HCT116 (cell line): ENCODE measurements at regions not wholly inside any gene's neighbourhood (a gene's known extent, or its start where the extent isn't known, plus 50 kb on each side); places are given as distances from the start of the nearest gene placed in this dataset.

ENCODE experiments used
- ATAC-seq: fragments of 200-7000 bp; cut with Tn5 transposase; 2 replicates; pipeline ENCODE4 v1.9.1; 2020; ENCODE audit warnings: mild to moderate bottlenecking, moderate library complexity
- BruUV-seq: library from RNA; stranded (reverse); fragments of 400-500 nt; replicated peaks from 2 replicates; lab custom pipeline; 2021; lab: Mats Ljungman, UMichigan
- CTCF ChIA-PET: fragments of 300-600 bp; sonication (Branson Sonifier 250); formaldehyde crosslinking; loops from one replicate; lab custom pipeline; 2021; ENCODE audit warnings: antibody characterized with exemption; lab: Charles Lee
- POLR2A ChIA-PET: fragments of 300-600, 350-600 bp; sonication (Branson Sonifier 250); formaldehyde crosslinking; loops from one replicate; lab custom pipeline; 2021; ENCODE audit warnings: antibody characterized with exemption; lab: Charles Lee
- RAD21 ChIA-PET, 2 experiments: fragments of 300-600 bp; sonication (Branson Sonifier 250); formaldehyde crosslinking; loops; one replicate each; lab custom pipeline; 2023; ENCODE audit warnings: low total read pairs in 2 of 2; ENCODE audit not compliant: uncharacterized antibody in 2 of 2, unreplicated experiment in 2 of 2, low non-redundant PET in 1 of 2; lab: Charles Lee
- DNase-seq: peaks from one replicate; pipeline ENCODE4 v3.0.0-alpha.2; 2010; ENCODE audit warnings: low read depth, low spot score
- H2AFZ ChIP-seq: fragments of 200-600 bp; shearing (Covaris generic), sonication (generic); 2 replicates; pipeline ENCODE4 v1.6.1; 2017; ENCODE audit warnings: low read depth, mixed run types, mixed read lengths, antibody characterized with exemption, low read length; ENCODE audit not compliant: poor library complexity, severe bottlenecking
- H3K27ac ChIP-seq: 2 replicates; pipeline ENCODE4 v1.5.1; 2012; ENCODE audit warnings: low read depth, low read length
- H3K27me3 ChIP-seq: fragments of 200-600 bp; sonication (generic); 2 replicates; pipeline ENCODE4 v1.6.1; 2016; ENCODE audit warnings: mixed run types, low read length, mixed read lengths; ENCODE audit not compliant: insufficient read depth
- H3K36me3 ChIP-seq, 2 experiments: fragments of 200-500 bp in 1 of 2; fragments of 200-600 bp in 1 of 2; sonication (Bioruptor generic) in 1 of 2; sonication (generic) in 1 of 2; 2 replicates each; pipeline versions ENCODE4 v1.5.1 to v1.6.1; 2014 to 2016; ENCODE audit warnings: low read length in 2 of 2, inconsistent platforms in 1 of 2, mixed read lengths in 1 of 2, mixed run types in 1 of 2; ENCODE audit not compliant: insufficient read depth in 2 of 2, control insufficient read depth in 1 of 2
- H3K4me1 ChIP-seq, 2 experiments: fragments of 200-600 bp in 1 of 2; sonication (generic) in 1 of 2; 2 replicates each; pipeline versions ENCODE4 v1.5.1 to v1.6.1; 2012 to 2017; ENCODE audit warnings: low read length in 2 of 2, inconsistent platforms in 1 of 2, mild to moderate bottlenecking in 1 of 2, mixed read lengths in 1 of 2, mixed run types in 1 of 2, moderate library complexity in 1 of 2; ENCODE audit not compliant: insufficient read depth in 2 of 2, control insufficient read depth in 1 of 2
- H3K4me2 ChIP-seq: fragments of 200-600 bp; sonication (generic); 2 replicates; pipeline ENCODE4 v1.6.1; 2017; ENCODE audit warnings: mixed run types, low read length, mixed read lengths
- H3K4me3 ChIP-seq, 2 experiments: fragments of 200-600 bp in 1 of 2; sonication (generic) in 1 of 2; replicated peaks in 1 of 2; 2 replicates each; pipeline ENCODE4 v1.5.1; 2011 to 2016; ENCODE audit warnings: low read length in 2 of 2, control low read depth in 1 of 2, low read depth in 1 of 2, mild to moderate bottlenecking in 1 of 2, mixed read lengths in 1 of 2, mixed run types in 1 of 2
- H3K79me2 ChIP-seq: fragments of 200-600 bp; sonication (generic); 2 replicates; pipeline ENCODE4 v1.6.1; 2017; ENCODE audit warnings: mild to moderate bottlenecking, mixed run types, low read length, moderate library complexity, mixed read lengths; ENCODE audit not compliant: insufficient read depth
- H3K9ac ChIP-seq: fragments of 200-600 bp; sonication (generic); 2 replicates; pipeline ENCODE4 v1.6.1; 2016; ENCODE audit warnings: low read length, mixed read lengths
- H3K9me2 ChIP-seq: fragments of 200-600 bp; sonication (generic), shearing (Covaris generic); 2 replicates; pipeline ENCODE4 v1.6.1; 2017; ENCODE audit warnings: mixed run types, mild to moderate bottlenecking, moderate library complexity; ENCODE audit not compliant: insufficient read depth
- H3K9me3 ChIP-seq, 2 experiments: fragments of 200-500 bp in 1 of 2; fragments of 200-600 bp in 1 of 2; sonication (Bioruptor generic) in 1 of 2; sonication (generic) in 1 of 2; 2 replicates each; pipeline ENCODE4 v1.6.1; 2014 to 2017; ENCODE audit warnings: low read length in 2 of 2, mixed read lengths in 2 of 2, inconsistent platforms in 1 of 2, low read depth in 1 of 2, mild to moderate bottlenecking in 1 of 2, mixed run types in 1 of 2, moderate library complexity in 1 of 2; ENCODE audit not compliant: control insufficient read depth in 1 of 2, insufficient read depth in 1 of 2
- H4K20me1 ChIP-seq: fragments of 200-600 bp; sonication (generic), shearing (Covaris generic); 2 replicates; pipeline ENCODE4 v1.6.1; 2017; ENCODE audit warnings: mixed run types, mild to moderate bottlenecking, moderate library complexity; ENCODE audit not compliant: insufficient read depth
- CBX3 ChIP-seq: IDR thresholded peaks from 2 replicates; pipeline ENCODE4 v1.6.1; 2012; ENCODE audit warnings: low read depth
- EGR1 ChIP-seq: IDR thresholded peaks from 2 replicates; pipeline ENCODE4 v1.6.1; 2012; ENCODE audit warnings: low read depth
- ELF1 ChIP-seq: IDR thresholded peaks from 2 replicates; pipeline ENCODE4 v1.6.1; 2012; ENCODE audit warnings: low read depth, borderline replicate concordance
- EZH2 ChIP-seq: fragments of 200-600 bp; sonication (generic); IDR thresholded peaks from 2 replicates; pipeline ENCODE4 v1.6.1; 2017; ENCODE audit warnings: antibody characterized with exemption, mixed run types
- FOSL1 ChIP-seq: IDR thresholded peaks from 2 replicates; pipeline ENCODE4 v1.6.1; 2012; ENCODE audit warnings: low read depth
- JUND ChIP-seq: IDR thresholded peaks from 2 replicates; pipeline ENCODE4 v1.6.1; 2012
- POLR2A ChIP-seq: IDR thresholded peaks from 2 replicates; pipeline ENCODE4 v1.7.0; 2011; ENCODE audit warnings: borderline replicate concordance; ENCODE audit not compliant: insufficient read depth, insufficient read length; ENCODE audit errors: extremely low read depth
- POLR2AphosphoS5 ChIP-seq: IDR thresholded peaks from 2 replicates; pipeline ENCODE4 v1.6.1; 2011; ENCODE audit warnings: mild to moderate bottlenecking, low read depth, low read length, moderate library complexity
- SIN3A ChIP-seq: IDR thresholded peaks from 2 replicates; pipeline ENCODE4 v1.6.1; 2012; ENCODE audit warnings: low read depth
- SP1 ChIP-seq: IDR thresholded peaks from 2 replicates; pipeline ENCODE4 v1.6.1; 2012; ENCODE audit warnings: low read depth
- SRF ChIP-seq: IDR thresholded peaks from 2 replicates; pipeline ENCODE4 v1.6.1; 2012; ENCODE audit warnings: low read depth
- TCF7L2 ChIP-seq: IDR thresholded peaks from 2 replicates; pipeline ENCODE4 v1.7.0; 2011; ENCODE audit warnings: borderline replicate concordance, inconsistent platforms; ENCODE audit not compliant: insufficient read depth, insufficient read length; ENCODE audit errors: extremely low read depth
- YY1 ChIP-seq: IDR thresholded peaks from 2 replicates; pipeline ENCODE4 v1.6.1; 2011; ENCODE audit warnings: low read length, low read depth, moderate library complexity, mild to moderate bottlenecking; ENCODE audit not compliant: insufficient replicate concordance; ENCODE audit errors: extremely low read depth
- ZFX ChIP-seq: fragments of 450-650 bp; IDR thresholded peaks from 2 replicates; pipeline ENCODE4 v1.6.1; 2017
- ZNF274 ChIP-seq: fragments of 200-500 bp; sonication (Bioruptor generic); IDR thresholded peaks from 2 replicates; pipeline ENCODE4 v1.6.1; 2014; ENCODE audit warnings: mild to moderate bottlenecking, low read depth, low read length, inconsistent platforms
- intact Hi-C: fragments of 100-400 bp; cut with micrococcal nuclease; formaldehyde crosslinking; loops from 2 replicates; pipeline ENCODE4 v1.10.0; 2022
- TF ChIP-seq, protein P1 (sequence below): IDR thresholded peaks from 2 replicates; pipeline ENCODE4 v1.6.1; 2012
- TF ChIP-seq, protein P2 (sequence below): IDR thresholded peaks from 2 replicates; pipeline ENCODE4 v1.6.1; 2011; ENCODE audit warnings: mild to moderate bottlenecking, low read length, moderate library complexity; ENCODE audit not compliant: insufficient replicate concordance; ENCODE audit errors: extremely low read depth
- TF ChIP-seq, protein P3 (sequence below), 3 experiments: fragments of 200-600 bp in 1 of 3; sonication (generic) in 1 of 3; IDR thresholded peaks in 2 of 3; conservative IDR thresholded peaks in 1 of 3; 2 replicates each; pipeline ENCODE4 v1.5.1; 2012 to 2017; ENCODE audit warnings: low read depth in 2 of 3, low read length in 2 of 3, antibody characterized with exemption in 1 of 3, borderline replicate concordance in 1 of 3, control low read depth in 1 of 3, mild to moderate bottlenecking in 1 of 3, mixed read lengths in 1 of 3, mixed run types in 1 of 3, moderate library complexity in 1 of 3; ENCODE audit not compliant: insufficient read depth in 1 of 3
- TF ChIP-seq, protein P4 (sequence below): IDR thresholded peaks from 2 replicates; pipeline ENCODE4 v1.6.1; 2012; ENCODE audit warnings: low read depth

DNA sequence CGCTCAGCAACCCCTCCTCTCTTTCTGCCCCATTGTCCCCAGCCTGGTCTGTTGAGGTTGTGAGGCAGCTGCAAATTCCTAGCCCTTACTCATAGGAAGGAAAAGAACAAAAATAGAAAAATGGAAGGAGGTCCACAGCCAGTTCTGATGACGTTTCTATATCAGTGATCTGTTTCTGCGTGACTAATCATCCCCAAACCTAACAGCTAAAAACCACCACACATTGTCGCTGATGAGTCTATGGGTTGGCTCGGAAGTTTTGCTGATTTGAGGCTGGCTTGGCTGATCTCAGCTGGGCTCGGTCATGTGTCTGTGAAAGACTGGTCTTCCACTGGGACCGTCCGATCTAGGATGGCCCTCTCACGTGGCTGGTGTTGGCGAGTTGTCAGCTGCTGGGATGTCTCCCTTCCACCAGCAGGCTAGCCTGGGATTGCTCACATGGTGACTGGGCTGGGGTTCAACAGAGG lies 200.6 kb upstream of the ZNF618 start:
- Histone ChIP-seq H3K36me3 (no peaks in the 10 kb centered on the region), H2AFZ (no peak overlapping the region), H3K27me3 (peaks cover 30% of the 10 kb centered on the region), H3K79me2 (no peaks in the 10 kb centered on the region), H3K4me1 (no peaks in the 10 kb centered on the region), H3K4me3 (no peak overlapping the region), H3K9me2 (no peaks in the 10 kb centered on the region), H4K20me1 (no peaks in the 10 kb centered on the region), H3K27ac (no peak overlapping the region), H3K4me2 (no peak overlapping the region), H3K9ac (no peak overlapping the region), H3K9me3 (no peaks in the 10 kb centered on the region)
- BruUV-seq, result no TSS peak
- ChIA-PET POLR2A (no interaction called here), RAD21 (no interaction called here), CTCF (no interaction called here)
- intact Hi-C loops, result no loop called here
- ATAC-seq (no peak; the same call in 1 of the 2 replicates), DNase-seq (no peak)
- TF ChIP-seq FOSL1 (no peak), ZFX (no peak), EZH2 (no peak), ZNF274 (no peak), TCF7L2 (no peak), SIN3A (no peak), EGR1 (no peak), POLR2AphosphoS5 (no peak), CBX3 (no peak), POLR2A (no peak), SRF (no peak), JUND (no peak), SP1 (no peak), YY1 (no peak), ELF1 (no peak)
- TF ChIP-seq, protein P1, sequence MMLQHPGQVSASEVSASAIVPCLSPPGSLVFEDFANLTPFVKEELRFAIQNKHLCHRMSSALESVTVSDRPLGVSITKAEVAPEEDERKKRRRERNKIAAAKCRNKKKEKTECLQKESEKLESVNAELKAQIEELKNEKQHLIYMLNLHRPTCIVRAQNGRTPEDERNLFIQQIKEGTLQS, result no peak
- TF ChIP-seq, protein P2, sequence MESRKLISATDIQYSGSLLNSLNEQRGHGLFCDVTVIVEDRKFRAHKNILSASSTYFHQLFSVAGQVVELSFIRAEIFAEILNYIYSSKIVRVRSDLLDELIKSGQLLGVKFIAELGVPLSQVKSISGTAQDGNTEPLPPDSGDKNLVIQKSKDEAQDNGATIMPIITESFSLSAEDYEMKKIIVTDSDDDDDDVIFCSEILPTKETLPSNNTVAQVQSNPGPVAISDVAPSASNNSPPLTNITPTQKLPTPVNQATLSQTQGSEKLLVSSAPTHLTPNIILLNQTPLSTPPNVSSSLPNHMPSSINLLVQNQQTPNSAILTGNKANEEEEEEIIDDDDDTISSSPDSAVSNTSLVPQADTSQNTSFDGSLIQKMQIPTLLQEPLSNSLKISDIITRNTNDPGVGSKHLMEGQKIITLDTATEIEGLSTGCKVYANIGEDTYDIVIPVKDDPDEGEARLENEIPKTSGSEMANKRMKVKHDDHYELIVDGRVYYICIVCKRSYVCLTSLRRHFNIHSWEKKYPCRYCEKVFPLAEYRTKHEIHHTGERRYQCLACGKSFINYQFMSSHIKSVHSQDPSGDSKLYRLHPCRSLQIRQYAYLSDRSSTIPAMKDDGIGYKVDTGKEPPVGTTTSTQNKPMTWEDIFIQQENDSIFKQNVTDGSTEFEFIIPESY, result no peak
- TF ChIP-seq, protein P3, sequence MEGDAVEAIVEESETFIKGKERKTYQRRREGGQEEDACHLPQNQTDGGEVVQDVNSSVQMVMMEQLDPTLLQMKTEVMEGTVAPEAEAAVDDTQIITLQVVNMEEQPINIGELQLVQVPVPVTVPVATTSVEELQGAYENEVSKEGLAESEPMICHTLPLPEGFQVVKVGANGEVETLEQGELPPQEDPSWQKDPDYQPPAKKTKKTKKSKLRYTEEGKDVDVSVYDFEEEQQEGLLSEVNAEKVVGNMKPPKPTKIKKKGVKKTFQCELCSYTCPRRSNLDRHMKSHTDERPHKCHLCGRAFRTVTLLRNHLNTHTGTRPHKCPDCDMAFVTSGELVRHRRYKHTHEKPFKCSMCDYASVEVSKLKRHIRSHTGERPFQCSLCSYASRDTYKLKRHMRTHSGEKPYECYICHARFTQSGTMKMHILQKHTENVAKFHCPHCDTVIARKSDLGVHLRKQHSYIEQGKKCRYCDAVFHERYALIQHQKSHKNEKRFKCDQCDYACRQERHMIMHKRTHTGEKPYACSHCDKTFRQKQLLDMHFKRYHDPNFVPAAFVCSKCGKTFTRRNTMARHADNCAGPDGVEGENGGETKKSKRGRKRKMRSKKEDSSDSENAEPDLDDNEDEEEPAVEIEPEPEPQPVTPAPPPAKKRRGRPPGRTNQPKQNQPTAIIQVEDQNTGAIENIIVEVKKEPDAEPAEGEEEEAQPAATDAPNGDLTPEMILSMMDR (IDR thresholded peaks at IDR 0.05 in 2 of 3, conservative IDR thresholded peaks at IDR 0.05 in 1 of 3; ENCODE audit: borderline replicate concordance in 1 of 3, insufficient read depth in 1 of 3, low read depth in 2 of 3, low read length in 2 of 3), result no peak
- TF ChIP-seq, protein P4, sequence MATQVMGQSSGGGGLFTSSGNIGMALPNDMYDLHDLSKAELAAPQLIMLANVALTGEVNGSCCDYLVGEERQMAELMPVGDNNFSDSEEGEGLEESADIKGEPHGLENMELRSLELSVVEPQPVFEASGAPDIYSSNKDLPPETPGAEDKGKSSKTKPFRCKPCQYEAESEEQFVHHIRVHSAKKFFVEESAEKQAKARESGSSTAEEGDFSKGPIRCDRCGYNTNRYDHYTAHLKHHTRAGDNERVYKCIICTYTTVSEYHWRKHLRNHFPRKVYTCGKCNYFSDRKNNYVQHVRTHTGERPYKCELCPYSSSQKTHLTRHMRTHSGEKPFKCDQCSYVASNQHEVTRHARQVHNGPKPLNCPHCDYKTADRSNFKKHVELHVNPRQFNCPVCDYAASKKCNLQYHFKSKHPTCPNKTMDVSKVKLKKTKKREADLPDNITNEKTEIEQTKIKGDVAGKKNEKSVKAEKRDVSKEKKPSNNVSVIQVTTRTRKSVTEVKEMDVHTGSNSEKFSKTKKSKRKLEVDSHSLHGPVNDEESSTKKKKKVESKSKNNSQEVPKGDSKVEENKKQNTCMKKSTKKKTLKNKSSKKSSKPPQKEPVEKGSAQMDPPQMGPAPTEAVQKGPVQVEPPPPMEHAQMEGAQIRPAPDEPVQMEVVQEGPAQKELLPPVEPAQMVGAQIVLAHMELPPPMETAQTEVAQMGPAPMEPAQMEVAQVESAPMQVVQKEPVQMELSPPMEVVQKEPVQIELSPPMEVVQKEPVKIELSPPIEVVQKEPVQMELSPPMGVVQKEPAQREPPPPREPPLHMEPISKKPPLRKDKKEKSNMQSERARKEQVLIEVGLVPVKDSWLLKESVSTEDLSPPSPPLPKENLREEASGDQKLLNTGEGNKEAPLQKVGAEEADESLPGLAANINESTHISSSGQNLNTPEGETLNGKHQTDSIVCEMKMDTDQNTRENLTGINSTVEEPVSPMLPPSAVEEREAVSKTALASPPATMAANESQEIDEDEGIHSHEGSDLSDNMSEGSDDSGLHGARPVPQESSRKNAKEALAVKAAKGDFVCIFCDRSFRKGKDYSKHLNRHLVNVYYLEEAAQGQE, result no peak
